HG02588 (cell line): ENCODE measurements at regions not wholly inside any gene's neighbourhood (a gene's known extent, or its start where the extent isn't known, plus 50 kb on each side); places are given as distances from the start of the nearest gene placed in this dataset.
"Not testable (repeated sequence)": the region's sequence is repeated elsewhere in the genome, so short reads cannot be mapped to it uniquely, and the experiment has no call there.

Experiments used
- ATAC-seq: cut with Tn5 transposase; IDR thresholded peaks from one replicate; pipeline ENCODE4 v1.9.1; 2021; ENCODE audit warnings: mild to moderate bottlenecking, moderate library complexity; ENCODE audit not compliant: unreplicated experiment

DNA sequence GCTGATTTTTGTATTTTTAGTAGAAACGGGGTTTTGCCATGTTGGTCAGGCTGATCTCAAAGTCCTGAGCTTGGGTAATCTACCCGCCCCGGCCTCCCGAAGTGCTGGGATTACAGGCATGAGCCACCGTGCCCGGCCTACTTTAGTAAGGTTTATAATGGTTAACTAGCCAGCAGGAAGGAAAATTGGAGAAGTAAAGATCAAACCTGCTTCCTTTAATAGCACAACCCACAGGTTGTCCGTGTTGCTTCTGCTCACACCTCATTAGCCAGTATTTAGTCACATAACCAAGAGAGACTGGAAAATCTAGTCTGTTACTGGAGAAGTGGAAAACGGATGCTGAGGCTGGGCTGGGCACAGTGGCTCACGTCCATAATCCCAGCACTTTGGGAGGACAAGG lies 51.9 kb upstream of the TBL1XR1 start:
- ATAC-seq = no peak

DNA sequence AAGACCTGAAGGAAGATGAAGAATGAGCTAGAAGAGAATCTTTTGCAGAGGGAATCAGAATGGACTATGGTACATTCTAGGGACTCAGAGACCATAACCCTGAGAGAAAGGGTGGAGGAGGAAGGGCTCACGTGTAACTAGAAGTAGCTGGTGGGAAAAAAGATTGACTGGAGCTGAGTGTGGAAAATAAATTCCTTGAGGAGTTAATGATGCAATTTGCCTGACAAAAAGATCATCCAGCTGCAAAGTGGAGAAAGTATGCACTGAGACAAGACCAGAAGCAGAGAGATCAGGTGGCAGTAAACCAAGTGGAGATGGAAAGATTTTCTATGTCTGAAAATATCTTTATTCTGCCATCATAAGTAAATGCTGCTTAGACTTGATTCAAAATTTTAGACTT lies 52.9 kb upstream of the TBL1XR1 start:
- ATAC-seq = no peak

DNA sequence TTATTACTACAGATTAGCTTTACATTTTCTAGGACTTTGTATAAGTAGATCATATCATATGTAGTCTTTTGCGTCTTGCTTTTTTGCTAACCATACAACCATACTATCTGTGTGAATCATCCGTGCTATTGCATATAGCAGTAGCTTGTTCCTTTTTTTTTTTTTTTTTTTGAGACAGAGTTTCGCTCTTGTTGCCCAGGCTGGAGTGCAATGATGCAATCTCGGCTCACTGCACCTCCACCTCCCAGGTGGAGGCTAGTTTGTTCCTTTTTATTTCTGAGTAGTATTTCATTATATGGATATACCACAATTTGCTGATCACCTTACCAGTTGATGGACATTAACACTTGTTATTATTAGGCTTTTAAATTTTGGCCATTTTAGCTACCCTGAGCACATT lies 54.5 kb upstream of the TBL1XR1 start:
- no peak for ATAC-seq

DNA sequence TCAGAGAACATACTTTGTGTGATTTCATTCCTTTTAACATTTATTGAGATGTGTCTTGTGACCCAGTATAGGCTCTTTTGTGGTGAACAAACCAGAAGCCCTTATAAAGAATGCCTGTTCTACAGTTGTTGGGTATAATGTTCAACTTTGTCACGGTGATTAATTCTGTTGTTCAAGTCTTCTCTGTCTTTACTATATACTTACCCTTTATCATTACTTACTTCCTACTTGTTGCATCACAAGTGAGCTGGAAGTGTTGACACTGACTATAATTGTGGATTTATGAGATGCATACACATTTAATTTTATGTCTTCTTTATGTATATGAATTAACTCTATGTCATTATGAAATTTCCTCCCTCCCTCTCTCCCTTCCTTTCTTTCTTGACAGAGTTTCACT lies 59.7 kb upstream of the TBL1XR1 start:
- ATAC-seq = no peak

DNA sequence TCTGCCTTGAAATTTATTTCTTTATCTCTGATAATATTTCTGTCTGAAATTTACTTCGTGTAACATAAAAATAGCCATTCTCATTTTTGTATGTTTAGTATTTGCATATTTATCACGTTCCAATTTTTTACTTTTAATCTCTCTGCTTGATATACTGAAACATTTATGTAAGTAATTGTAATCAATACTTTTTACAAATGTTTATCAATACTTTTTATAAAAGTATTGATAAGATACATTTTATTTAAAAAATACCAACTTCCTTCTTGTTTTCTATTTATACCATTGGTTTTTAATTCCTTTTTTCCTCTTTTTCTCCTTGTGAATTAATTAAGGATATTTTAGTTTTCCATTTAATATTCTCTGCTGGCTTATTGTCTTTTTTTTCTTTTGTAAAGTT lies 60.3 kb upstream of the TBL1XR1 start:
- no peak for ATAC-seq

DNA sequence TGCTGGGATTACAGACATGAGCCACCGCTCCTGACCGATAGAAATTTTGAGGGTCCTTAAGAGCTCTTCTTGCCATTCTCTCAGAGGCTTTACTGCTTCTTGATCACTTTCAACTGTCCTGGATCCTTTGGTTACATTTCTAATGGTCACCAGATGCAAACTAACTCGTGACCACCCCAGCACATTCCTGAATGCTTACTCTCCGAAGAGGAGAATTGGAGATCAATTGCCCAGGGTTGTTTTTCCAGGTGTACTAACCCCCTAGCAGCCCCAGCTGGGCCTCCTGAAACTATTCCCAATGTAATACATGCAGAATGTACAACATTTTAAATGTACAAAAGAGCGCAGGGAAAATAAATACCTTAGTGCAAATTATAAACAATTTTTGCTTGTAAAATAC lies 65.1 kb upstream of the TBL1XR1 start:
- no peak for ATAC-seq

DNA sequence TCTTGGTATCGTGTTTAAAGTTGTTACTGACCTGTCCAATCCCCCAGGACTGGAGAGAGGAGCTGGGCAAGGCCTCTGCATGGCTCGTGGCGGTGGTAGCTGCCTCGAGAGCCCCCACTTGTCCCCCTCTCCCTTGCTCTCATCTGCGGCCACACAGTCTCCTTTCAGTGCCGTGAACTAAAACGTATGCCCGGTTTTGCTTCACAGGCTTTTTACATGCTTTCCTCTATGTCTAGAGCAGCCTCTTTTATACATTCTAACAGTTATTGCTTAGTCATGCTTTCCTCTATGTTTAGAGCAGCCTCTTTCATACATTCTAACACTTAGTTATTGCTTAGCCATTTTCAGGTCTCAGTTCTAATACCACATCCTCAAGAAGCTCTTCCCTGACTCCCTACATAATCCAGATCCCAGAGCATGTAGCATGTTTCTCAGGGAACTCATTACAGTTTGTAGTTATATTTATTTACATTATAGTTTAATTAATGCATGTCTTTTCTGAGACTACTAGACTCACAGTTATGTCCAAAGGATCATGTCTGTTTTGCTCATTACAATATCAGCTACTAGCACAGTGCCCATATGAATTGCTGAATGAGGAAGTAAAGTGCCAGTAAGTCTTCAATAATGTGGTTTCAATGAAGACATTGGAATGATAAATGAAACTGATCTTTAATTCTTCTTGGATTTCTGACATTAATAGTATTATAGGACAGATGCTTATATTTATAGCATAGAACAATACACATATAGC lies 66.5 kb upstream of the TBL1XR1 start:
- no peak for ATAC-seq

DNA sequence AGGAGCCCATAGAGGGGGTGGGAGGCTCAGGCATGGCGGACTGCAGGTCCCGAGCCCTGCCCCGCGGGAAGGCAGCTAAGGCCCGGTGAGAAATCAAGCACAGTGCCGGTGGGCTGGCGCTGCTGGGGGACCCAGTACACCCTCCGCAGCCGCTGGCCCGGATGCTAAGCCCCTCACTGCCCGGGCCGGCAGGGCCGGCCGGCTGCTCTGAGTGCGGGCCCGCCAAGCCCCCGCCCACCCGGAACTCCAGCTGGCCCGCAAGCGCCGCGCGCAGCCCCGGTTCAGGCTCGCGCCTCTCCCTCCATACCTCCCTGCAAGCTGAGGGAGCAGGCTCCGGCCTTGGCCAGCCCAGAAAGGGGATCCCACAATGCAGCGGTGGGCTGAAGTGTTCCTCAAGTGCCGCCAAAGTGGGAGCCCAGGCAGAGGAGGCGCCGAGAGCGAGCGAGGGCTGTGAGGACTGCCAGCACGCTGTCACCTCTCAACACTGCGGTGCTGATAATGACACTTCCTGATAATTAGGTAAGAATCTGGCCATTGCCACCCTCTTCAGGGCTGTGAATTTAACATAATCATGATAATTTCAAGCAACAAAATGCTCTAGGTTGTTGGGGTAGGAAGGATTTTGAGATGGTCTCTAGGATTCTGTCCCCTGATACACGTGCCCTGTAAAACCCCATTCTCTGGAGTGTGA lies 74.7 kb upstream of the TBL1XR1 start:
- not testable (repeated sequence) for ATAC-seq

DNA sequence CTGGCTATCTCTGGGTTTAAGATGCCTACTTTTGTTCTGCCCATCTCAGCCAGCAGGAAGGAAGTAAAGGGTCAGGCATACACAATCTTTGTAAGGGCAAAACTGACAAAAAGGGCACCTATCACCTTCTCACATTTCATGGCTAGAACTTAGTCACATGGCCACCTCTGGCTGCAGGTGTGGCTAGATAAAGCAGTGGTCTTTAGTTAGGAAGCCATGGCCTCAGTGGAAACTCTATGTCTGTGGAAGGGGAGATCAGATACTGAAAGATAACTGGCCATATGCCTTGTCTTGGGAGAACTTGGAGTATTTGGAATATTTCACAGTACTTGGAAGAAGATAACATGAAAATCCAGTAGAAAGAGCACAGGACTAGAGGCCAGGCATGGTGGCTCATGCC lies 80.7 kb upstream of the TBL1XR1 start:
- no peak for ATAC-seq

DNA sequence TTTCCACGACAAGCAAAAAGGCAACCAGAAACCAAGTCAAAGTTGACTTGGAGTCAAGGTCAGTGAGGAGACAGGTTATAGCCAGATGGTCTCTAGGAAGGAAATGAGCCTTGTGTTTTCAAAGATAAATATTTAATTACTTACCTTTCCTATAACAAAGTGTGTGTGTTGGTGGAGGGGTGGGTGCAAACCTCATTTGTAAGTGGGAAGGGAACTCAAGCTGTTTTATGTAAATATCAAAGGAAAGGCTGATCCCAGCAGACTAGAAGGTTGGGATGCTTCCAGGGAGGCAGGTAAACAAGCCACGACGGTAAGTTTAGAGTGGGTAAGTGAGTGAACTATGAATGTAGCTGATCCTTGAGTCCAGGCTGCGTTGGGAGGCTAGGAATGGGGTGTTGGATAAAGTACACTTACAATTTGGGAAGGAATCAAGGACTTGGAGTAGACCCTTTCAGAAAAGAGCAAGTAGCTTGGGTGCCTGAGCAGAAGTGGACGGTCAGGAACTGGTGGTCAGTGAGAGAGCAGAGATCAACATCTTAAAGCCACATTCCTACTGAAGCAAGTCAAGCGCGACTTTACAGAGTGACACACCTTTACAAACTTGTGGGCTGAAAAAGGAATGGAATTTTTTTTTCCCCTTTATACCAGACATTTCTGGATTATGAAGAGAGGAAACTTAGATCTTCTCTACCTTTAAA lies 82.0 kb upstream of the TBL1XR1 start:
- ATAC-seq = no peak

DNA sequence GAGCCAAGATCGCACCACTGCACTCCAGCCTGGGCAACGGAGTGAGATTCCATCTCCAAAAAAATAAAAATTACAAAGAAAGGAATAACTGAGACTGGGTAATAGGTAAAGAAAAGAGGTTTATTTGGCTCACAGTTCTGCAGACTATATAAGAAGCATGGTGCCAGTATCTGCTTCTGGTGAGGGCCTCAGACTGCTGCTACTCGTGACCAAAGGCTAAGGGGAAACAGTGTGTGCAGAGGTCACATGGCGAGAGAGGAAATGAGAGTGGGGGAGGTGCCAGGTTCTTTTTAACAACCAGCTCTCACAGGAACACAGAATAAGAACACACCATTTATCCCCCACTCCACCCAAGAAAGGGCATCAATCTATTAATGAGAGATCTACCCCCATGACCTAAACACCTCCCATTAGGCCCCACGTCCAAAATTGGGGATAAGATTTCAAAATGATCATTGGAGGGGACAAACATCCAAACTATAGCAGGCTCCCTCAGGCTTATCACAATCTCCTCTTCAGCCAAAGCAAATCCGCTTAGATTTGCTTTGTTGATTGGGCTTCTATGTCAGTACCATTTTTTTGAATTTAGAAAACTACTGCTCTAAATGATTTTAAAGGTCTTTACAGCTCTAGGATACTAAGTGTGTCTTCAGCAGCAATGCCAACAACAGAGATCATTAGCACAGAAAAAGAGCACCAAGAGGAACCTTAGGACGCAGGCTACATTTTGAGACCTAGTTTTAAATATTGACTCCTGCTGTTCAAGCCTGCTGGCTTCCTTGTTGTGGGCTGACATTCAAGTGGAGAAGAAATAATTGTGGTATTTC lies 84.2 kb upstream of the TBL1XR1 start:
- ATAC-seq = no peak

DNA sequence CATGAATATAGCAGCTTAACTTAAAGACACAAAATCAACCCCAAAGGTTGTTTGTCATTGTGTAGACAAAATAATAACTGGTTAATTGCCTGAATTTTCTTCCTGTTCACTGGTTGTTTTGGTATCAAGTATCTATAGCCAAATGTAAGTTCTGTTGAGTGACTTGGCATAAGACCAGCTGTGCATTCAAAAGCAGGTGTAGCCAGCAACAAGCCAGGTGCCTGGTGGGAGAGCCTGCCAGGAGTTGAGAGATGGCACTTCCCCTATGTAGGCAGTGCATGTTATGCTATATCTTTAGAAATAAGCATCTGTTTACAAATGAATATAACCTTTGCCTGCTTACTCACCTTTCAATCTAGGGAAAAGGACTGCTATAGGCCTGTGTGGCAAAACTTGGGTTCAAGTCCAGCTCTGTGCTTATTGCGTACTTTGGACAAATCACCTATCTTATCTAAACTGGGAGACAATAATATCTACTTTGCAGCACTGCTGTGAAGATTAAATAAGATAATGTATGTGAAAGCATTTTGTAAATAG lies 84.9 kb upstream of the TBL1XR1 start:
- no peak for ATAC-seq

DNA sequence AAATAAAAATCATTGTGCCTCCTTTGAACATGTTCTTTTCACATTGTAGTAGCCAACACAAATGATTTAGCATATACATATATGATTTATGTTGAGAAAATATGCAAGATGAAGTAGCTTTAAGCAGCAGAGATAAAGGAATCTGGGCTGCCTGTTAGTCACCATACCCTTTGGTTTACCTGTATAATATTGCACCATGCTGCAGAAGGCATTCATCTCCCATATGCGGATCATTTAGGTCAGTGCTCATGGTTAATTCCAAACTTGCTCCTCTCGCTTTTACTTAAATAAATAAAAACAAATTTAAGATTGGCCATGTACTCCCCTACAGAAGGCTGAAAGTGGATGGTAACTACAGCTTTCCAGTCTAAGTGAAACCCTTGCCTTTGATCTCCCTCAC lies 86.7 kb upstream of the TBL1XR1 start:
- no peak for ATAC-seq

DNA sequence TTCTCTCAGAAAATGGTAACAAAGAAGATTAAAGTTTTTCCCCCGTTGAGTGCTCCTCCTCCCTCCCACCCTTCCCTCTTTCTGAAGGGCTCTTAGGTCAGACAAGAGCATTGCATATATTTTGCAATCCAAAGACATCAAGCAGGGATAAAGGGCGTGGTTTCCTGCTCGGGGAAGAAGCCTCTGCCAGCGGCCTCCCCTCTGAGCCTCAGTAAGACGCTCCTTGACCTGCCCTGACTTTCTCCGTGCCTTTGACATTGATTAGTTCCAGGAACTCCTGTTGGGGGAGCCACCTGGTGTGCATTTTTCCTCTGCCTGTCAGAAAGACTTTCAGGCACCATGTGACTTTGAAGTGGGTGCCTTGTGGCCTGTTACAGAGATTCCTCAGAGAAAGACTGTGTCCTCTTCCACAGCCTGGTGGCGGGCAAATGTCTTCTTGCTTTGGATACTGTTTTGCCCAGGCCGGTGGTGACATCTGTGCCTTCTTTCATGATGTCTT lies 87.2 kb upstream of the TBL1XR1 start:
- ATAC-seq = no peak

DNA sequence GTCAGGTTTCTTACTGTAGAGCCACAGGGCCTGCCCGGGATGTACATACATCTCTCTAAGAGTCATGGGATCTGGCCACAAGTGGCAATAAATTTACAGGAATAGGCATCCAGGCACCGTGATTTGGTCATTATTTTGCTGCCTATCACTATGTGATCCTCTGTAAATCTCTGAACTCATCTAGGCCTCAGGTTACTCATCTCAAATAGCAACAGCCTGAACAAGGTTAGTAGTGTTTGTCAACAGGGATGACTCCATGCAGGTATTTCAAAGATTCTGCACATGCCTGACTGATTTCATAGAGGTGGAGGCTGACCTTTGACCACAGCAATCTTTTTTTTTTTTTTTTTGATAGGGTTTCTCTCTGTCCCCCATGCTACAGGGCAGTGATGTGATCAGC lies 88.8 kb upstream of the TBL1XR1 start:
- ATAC-seq = no peak

DNA sequence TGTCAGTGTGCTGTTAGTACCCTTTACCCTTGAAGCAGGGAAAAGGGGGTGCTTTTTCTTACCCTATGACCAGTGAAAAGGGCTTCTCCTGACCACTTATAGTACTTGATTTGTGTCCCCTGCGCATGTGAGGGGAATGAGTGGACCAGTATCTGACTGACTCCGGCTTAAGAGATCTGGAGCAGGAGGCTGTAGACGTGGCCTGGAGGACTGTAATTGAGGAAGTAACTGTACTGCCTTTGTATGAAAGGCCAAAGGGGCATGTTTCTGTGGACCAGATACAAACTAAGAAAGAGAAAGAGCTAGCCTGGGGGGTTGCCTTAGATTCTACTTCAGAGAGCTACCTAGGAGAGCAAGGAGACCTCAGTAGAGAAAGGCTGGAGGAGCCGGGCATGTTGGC lies 89.9 kb upstream of the TBL1XR1 start:
- ATAC-seq = no peak

DNA sequence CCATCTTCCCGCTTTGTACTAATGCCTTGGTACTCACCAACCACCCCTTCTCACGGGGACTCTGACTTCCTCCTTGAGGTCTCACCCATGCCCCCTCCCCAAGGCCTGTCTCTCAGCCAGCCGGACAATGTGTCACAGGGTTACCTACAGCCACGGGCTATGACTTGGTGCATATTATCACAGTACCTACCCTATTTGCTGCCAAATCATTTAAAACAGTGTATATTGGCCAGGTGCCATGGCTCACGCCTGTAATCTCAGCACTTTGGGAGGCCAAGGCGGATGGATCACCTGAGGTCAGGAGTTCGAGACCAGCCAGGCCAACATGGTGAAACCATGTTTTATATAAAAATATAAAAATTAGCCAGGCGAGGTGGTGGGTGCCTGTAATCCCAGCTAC lies 93.4 kb upstream of the TBL1XR1 start:
- ATAC-seq = no peak

DNA sequence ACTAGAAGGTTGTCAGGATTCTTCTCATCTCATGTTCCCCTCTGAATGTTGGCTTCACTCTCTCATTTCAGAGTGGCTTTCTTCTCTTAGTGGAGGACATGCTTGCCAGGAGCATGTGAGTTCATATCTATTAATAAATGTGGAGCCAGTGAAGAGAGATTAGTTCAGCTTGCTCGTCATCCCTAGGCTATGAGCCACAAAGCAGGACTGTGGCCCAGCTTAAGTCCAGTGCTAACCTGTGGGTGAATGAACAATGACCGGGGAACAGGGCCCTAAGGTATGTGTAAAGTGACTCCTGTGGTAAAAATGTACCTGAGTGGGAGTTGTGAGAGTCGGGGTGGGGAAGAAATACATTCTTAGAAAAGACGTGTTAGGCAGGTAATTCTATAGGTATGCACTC lies 96.9 kb upstream of the TBL1XR1 start:
- ATAC-seq = no peak

DNA sequence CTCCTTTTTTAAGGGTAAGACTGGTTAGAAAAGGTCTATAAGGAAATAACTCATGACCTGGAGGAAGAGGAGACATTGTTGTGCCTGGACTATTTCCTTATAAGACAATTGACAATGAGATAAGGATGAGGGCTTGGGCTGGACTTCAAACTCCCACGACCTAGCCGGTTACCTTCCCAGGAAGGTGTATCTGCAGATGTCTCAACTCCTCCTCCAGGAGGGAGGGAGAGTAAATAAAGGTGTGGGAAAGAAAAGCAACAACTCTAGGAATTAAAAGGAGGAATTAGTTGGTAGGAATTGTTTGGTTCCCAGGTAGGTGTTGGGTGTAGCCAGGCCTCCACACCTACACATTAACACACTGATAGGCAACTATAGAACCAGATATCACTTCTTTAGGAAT lies 97.8 kb upstream of the TBL1XR1 start:
- ATAC-seq = no peak

DNA sequence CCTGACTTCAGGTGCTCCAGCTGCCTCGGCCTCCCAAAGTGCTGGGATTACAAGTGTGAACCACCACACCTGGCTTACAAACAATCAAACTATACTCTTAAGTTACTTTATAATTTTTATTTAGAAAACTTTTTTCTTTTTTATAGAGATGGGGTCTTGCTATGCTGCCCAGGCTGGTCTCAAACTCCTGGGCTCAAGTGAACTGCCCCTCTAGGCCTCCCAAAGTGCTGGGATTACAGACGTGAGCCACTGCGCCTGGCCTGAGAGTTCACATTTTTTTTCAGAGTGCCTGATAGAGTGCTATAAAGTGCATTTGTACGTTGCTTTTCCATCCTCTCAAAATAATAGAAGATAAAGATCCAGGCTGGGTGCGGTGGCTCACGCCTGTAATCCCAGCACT lies 102.0 kb upstream of the TBL1XR1 start:
- no peak for ATAC-seq
